Panc1 (cell line): ENCODE measurements at regions not wholly inside any gene's neighbourhood (a gene's known extent, or its start where the extent isn't known, plus 50 kb on each side); places are given as distances from the start of the nearest gene placed in this dataset.

Experiments
- ATAC-seq: fragments of 200-7000 bp; cut with Tn5 transposase; 2 replicates; pipeline ENCODE4 v1.9.1; 2020; ENCODE audit warnings: mild to moderate bottlenecking, moderate library complexity
- BruUV-seq: library from RNA; stranded (reverse); fragments of 400-500 nt; replicated peaks from 2 replicates; lab custom pipeline; 2021; lab: Mats Ljungman, UMichigan
- CTCF ChIA-PET: fragments of 300-600 bp; sonication (Branson Sonifier 250); formaldehyde crosslinking; loops from one replicate; lab custom pipeline; 2022; ENCODE audit warnings: antibody characterized with exemption; lab: Charles Lee
- POLR2A ChIA-PET: fragments of 300-600 bp; sonication (Branson Sonifier 250); formaldehyde crosslinking; loops from one replicate; lab custom pipeline; 2022; ENCODE audit warnings: antibody characterized with exemption; lab: Charles Lee
- DNase-seq: peaks from one replicate; pipeline ENCODE4 v3.0.0-alpha.2; 2010; ENCODE audit warnings: low read depth, low spot score
- H3K27ac ChIP-seq: 2 replicates; pipeline ENCODE4 v1.5.1; 2011; ENCODE audit warnings: mild to moderate bottlenecking, low read length, inconsistent platforms
- H3K27me3 ChIP-seq: fragments of 200-500 bp; sonication (Bioruptor generic); 2 replicates; pipeline ENCODE4 v1.6.0; 2014; ENCODE audit warnings: low read length, inconsistent platforms; ENCODE audit not compliant: control insufficient read depth, insufficient read depth
- H3K36me3 ChIP-seq: fragments of 200-500 bp; sonication (Bioruptor generic); 2 replicates; pipeline ENCODE4 v1.5.1; 2014; ENCODE audit warnings: inconsistent platforms, mild to moderate bottlenecking, low read length, moderate library complexity; ENCODE audit not compliant: control insufficient read depth, insufficient read depth
- H3K4me1 ChIP-seq: 2 replicates; pipeline ENCODE4 v1.5.1; 2011; ENCODE audit warnings: inconsistent platforms, mild to moderate bottlenecking, low read length, moderate library complexity; ENCODE audit not compliant: control insufficient read depth, insufficient read depth
- H3K4me3 ChIP-seq, 2 experiments: 2 replicates each; pipeline ENCODE4 v1.5.1; 2011 to 2012; ENCODE audit warnings: low read depth in 2 of 2, low read length in 2 of 2, mild to moderate bottlenecking in 2 of 2, inconsistent platforms in 1 of 2, moderate library complexity in 1 of 2
- H3K9me3 ChIP-seq: fragments of 200-500 bp; sonication (Bioruptor generic); 2 replicates; pipeline ENCODE4 v1.5.1; 2014; ENCODE audit warnings: low read depth, mild to moderate bottlenecking, inconsistent platforms, low read length, moderate library complexity; ENCODE audit not compliant: control insufficient read depth, insufficient read depth
- CTCF ChIP-seq: fragments of 450-650 bp; IDR thresholded peaks from 2 replicates; pipeline ENCODE4 v1.5.1; 2017; ENCODE audit warnings: mild to moderate bottlenecking
- POLR2AphosphoS5 ChIP-seq: IDR thresholded peaks from 2 replicates; pipeline ENCODE4 v1.6.1; 2012; ENCODE audit warnings: mild to moderate bottlenecking, low read depth, low read length, moderate library complexity
- REST ChIP-seq, 2 experiments: IDR thresholded peaks; 2 replicates each; pipeline ENCODE4 v1.6.1; 2011 to 2012; ENCODE audit warnings: low read depth in 2 of 2, control low read depth in 1 of 2, low read length in 1 of 2, mild to moderate bottlenecking in 1 of 2, moderate library complexity in 1 of 2; ENCODE audit not compliant: insufficient read depth in 1 of 2
- SIN3A ChIP-seq: IDR thresholded peaks from 2 replicates; pipeline ENCODE4 v1.6.1; 2012; ENCODE audit warnings: low read depth, mild to moderate bottlenecking, low read length, moderate library complexity, borderline replicate concordance; ENCODE audit not compliant: insufficient read depth
- TCF7L2 ChIP-seq: IDR thresholded peaks from 2 replicates; pipeline ENCODE4 v1.6.1; 2011; ENCODE audit warnings: mild to moderate bottlenecking, low read depth, low read length, inconsistent platforms
- in situ Hi-C: cut with HindIII; loops from 2 replicates; pipeline ENCODE4 v1.10.0; 2016; ENCODE audit warnings: low sequenced_read_pairs, low pct_unique_long_range_greater_than_20kb
- intact Hi-C: fragments of 100-400 bp; cut with micrococcal nuclease; formaldehyde crosslinking; loops from one replicate; pipeline ENCODE4 v1.10.0; 2022; ENCODE audit not compliant: unreplicated experiment

- H3K36me3 ChIP-seq: no peaks in the 10 kb centered on the region
- ChIA-PET POLR2A (no interaction called here), CTCF (no interaction called here)
- peaks cover 15% of the 10 kb centered on the region; the same call in 1 of the 2 replicates for H3K9me3 ChIP-seq
- DNase-seq (no peak), ATAC-seq (no peak)
- BruUV-seq: no TSS peak
- TF ChIP-seq POLR2AphosphoS5 (no peak), REST (IDR thresholded peaks at IDR 0.05; ENCODE audit: insufficient read depth in 1 of 2, low read depth in 2 of 2, low read length in 1 of 2) (no peak), TCF7L2 (no peak)
- H3K4me3 ChIP-seq: no peak overlapping the region
- in situ Hi-C loops: no loop called here
- intact Hi-C loops: no loop called here
- H3K27ac ChIP-seq: no peak overlapping the region
- H3K4me1 ChIP-seq: no peaks in the 10 kb centered on the region
- no peaks in the 10 kb centered on the region for H3K27me3 ChIP-seq
Observed at GRCh38 chr5:34547300-34548085, 108.6 kb upstream of the RAI14 start.

GRCh38 chr5:34548086-34548403 lies 108.1 kb upstream of the RAI14 start:
- in situ Hi-C loops: no loop called here
- no TSS peak for BruUV-seq
- H3K4me1 ChIP-seq: no peaks in the 10 kb centered on the region
- intact Hi-C loops: no loop called here
- POLR2A ChIA-PET: no interaction called here
- TF ChIP-seq CTCF (no peak), SIN3A (no peak), REST (IDR thresholded peaks at IDR 0.05; ENCODE audit: insufficient read depth in 1 of 2, low read depth in 2 of 2, low read length in 1 of 2) (no peak), POLR2AphosphoS5 (no peak), TCF7L2 (no peak)
- H3K36me3 ChIP-seq: no peaks in the 10 kb centered on the region
- no peak overlapping the region for H3K27ac ChIP-seq
- ATAC-seq (no peak), DNase-seq (no peak)
- H3K9me3 ChIP-seq: peaks cover 15% of the 10 kb centered on the region; the same call in 1 of the 2 replicates
- no peaks in the 10 kb centered on the region for H3K27me3 ChIP-seq
- H3K4me3 ChIP-seq: no peak overlapping the region
- CTCF ChIA-PET: no interaction called here
